GM23338 (cell line): ENCODE measurements at regions not wholly inside any gene's neighbourhood (a gene's known extent, or its start where the extent isn't known, plus 50 kb on each side); places are given as distances from the start of the nearest gene placed in this dataset.

ENCODE experiments used
- ATAC-seq: fragments of 200-7000 bp; cut with Tn5 transposase; 3 replicates; pipeline ENCODE4 v1.9.1; 2020
- DNase-seq: peaks from one replicate; pipeline ENCODE4 v3.0.0-alpha.2; 2015; ENCODE audit warnings: low spot score
- H2AFZ ChIP-seq: fragments of 200-600 bp; sonication (generic); 2 replicates; pipeline ENCODE4 v1.8.0; 2016; ENCODE audit warnings: antibody characterized with exemption, mild to moderate bottlenecking, moderate library complexity
- H3F3A ChIP-seq: fragments of 200-600 bp; sonication (generic); replicated peaks from 2 replicates; pipeline ENCODE4 v1.8.0; 2017; ENCODE audit warnings: antibody characterized with exemption, mixed run types, low read depth
- H3K27ac ChIP-seq: fragments of 200-600 bp; sonication (generic); 2 replicates; pipeline ENCODE4 v1.6.1; 2016; ENCODE audit warnings: low read depth
- H3K27me3 ChIP-seq: fragments of 200-600 bp; sonication (generic); 2 replicates; pipeline ENCODE4 v1.8.0; 2016; ENCODE audit warnings: mild to moderate bottlenecking, mixed run types, moderate library complexity; ENCODE audit not compliant: insufficient read depth
- H3K36me3 ChIP-seq: fragments of 200-600 bp; sonication (generic); 2 replicates; pipeline ENCODE4 v1.8.0; 2016; ENCODE audit warnings: mild to moderate bottlenecking; ENCODE audit not compliant: insufficient read depth
- H3K4me1 ChIP-seq: fragments of 200-600 bp; sonication (generic); 2 replicates; pipeline ENCODE4 v1.8.0; 2016; ENCODE audit warnings: mild to moderate bottlenecking, moderate library complexity; ENCODE audit not compliant: insufficient read depth
- H3K4me2 ChIP-seq: fragments of 200-600 bp; sonication (generic); 2 replicates; pipeline ENCODE4 v1.7.1; 2017; ENCODE audit warnings: mixed run types
- H3K4me3 ChIP-seq: fragments of 200-600 bp; sonication (generic); 2 replicates; pipeline ENCODE4 v1.6.1; 2016; ENCODE audit warnings: mixed run types
- H3K79me2 ChIP-seq: fragments of 200-600 bp; sonication (generic); replicated peaks from 2 replicates; pipeline ENCODE4 v1.8.0; 2017; ENCODE audit warnings: mild to moderate bottlenecking; ENCODE audit not compliant: insufficient read depth
- H3K9me2 ChIP-seq: fragments of 200-600 bp; sonication (generic); 2 replicates; pipeline ENCODE4 v1.8.0; 2017; ENCODE audit not compliant: insufficient read depth
- H4K20me1 ChIP-seq: fragments of 200-600 bp; sonication (generic); replicated peaks from 2 replicates; pipeline ENCODE4 v1.8.0; 2017; ENCODE audit warnings: mild to moderate bottlenecking; ENCODE audit not compliant: insufficient read depth
- H3K27ac Mint-ChIP-seq: 2 replicates; pipeline ENCODE4 v1.8.0; 2020; ENCODE audit warnings: inconsistent platforms, mild to moderate bottlenecking, moderate library complexity, mixed read lengths
- H3K27me3 Mint-ChIP-seq: 3 replicates; pipeline ENCODE4 v1.8.0; 2022; ENCODE audit warnings: low read depth, mild to moderate bottlenecking, moderate library complexity, mixed read lengths, inconsistent platforms; ENCODE audit not compliant: insufficient read depth, poor library complexity
- H3K36me3 Mint-ChIP-seq: 3 replicates; pipeline ENCODE4 v1.8.0; 2021; ENCODE audit warnings: low read depth, mild to moderate bottlenecking, inconsistent platforms, moderate library complexity, mixed read lengths
- H3K4me1 Mint-ChIP-seq: 3 replicates; pipeline ENCODE4 v1.8.0; 2020; ENCODE audit warnings: mild to moderate bottlenecking, inconsistent platforms, mixed read lengths
- H3K4me3 Mint-ChIP-seq: 3 replicates; pipeline ENCODE4 v1.8.0; 2021; ENCODE audit warnings: moderate library complexity, mild to moderate bottlenecking, inconsistent platforms, mixed read lengths
- H3K9me3 Mint-ChIP-seq: 3 replicates; pipeline ENCODE4 v1.8.0; 2020; ENCODE audit warnings: moderate library complexity, mild to moderate bottlenecking, inconsistent platforms, mixed read lengths
- CREB1 ChIP-seq: fragments of 250-450 bp; sonication (Bioruptor Pico); IDR thresholded peaks from 2 replicates; pipeline ENCODE4 v1.5.0; 2020; ENCODE audit warnings: low read depth, mild to moderate bottlenecking, moderate library complexity
- EZH2phosphoT487 ChIP-seq: fragments of 200-600 bp; sonication (generic); IDR thresholded peaks from one replicate; pipeline ENCODE4 v1.8.1; 2018; ENCODE audit warnings: antibody characterized with exemption; ENCODE audit not compliant: unreplicated experiment
- JUNB ChIP-seq: IDR thresholded peaks from one replicate; pipeline ENCODE4 v1.6.1; 2016; ENCODE audit warnings: antibody characterized with exemption; ENCODE audit not compliant: unreplicated experiment
- NANOG ChIP-seq: IDR thresholded peaks from 2 replicates; pipeline ENCODE4 v1.6.1; 2016; ENCODE audit warnings: antibody characterized with exemption, borderline replicate concordance
- POLR2AphosphoS5 ChIP-seq: IDR thresholded peaks from 2 replicates; pipeline ENCODE4 v1.6.1; 2016; ENCODE audit warnings: antibody characterized with exemption, low read depth
- STAT1 ChIP-seq: IDR thresholded peaks from one replicate; pipeline ENCODE4 v1.6.1; 2016; ENCODE audit warnings: antibody characterized with exemption; ENCODE audit not compliant: unreplicated experiment
- ZNF114 ChIP-seq: fragments of 250-450 bp; sonication (Bioruptor Pico); IDR thresholded peaks from 2 replicates; pipeline ENCODE4 v1.5.0; 2020; ENCODE audit warnings: mild to moderate bottlenecking, moderate library complexity
- ZNF331 ChIP-seq: fragments of 250-450 bp; sonication (Bioruptor Pico); IDR thresholded peaks from 2 replicates; pipeline ENCODE4 v1.5.0; 2020; ENCODE audit warnings: low read depth, mild to moderate bottlenecking, moderate library complexity
- TF ChIP-seq, protein P1 (sequence below), 2 experiments: fragments of 200-600 bp in 1 of 2; sonication (generic) in 1 of 2; conservative IDR thresholded peaks; 2 replicates each; pipeline versions ENCODE4 v1.5.1 to v1.6.1; 2016 to 2017; ENCODE audit warnings: antibody characterized with exemption in 2 of 2, low read depth in 2 of 2, mild to moderate bottlenecking in 2 of 2, moderate library complexity in 1 of 2
- TF ChIP-seq, protein P2 (sequence below): IDR thresholded peaks from one replicate; pipeline ENCODE4 v1.6.1; 2018; ENCODE audit warnings: antibody characterized with exemption; ENCODE audit not compliant: unreplicated experiment
- TF ChIP-seq, protein P3 (sequence below): fragments of 250-450 bp; sonication (Bioruptor Pico); IDR thresholded peaks from 2 replicates; pipeline ENCODE4 v1.5.0; 2020; ENCODE audit warnings: mild to moderate bottlenecking, moderate library complexity

DNA sequence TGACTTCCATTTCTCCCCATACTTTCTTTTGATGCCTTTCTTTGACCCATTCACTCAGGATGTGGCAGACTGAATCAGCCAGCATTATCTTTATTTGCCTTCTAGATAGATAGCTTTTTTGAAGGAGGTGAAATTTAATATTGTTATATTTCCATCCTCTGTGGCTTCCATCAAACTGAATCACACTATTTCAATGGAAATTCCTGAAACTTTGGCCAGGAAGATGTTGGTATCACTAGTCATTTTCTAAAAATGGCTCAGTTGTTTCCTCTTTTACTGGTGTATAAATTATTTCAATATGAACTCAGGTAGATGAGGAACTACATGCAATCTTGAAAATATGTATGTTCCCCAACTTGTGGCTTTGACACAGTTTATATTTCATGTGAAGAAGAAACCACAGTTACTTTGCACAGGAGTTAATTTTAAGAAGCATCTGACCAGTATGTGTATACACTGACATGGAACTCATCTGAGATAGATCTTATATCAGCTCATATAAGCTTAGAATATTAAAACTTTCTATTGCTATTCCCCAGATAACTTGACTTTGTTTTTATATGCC is 248.3 kb downstream of the CGGBP1 start (continued):
- TF ChIP-seq, protein P1, sequence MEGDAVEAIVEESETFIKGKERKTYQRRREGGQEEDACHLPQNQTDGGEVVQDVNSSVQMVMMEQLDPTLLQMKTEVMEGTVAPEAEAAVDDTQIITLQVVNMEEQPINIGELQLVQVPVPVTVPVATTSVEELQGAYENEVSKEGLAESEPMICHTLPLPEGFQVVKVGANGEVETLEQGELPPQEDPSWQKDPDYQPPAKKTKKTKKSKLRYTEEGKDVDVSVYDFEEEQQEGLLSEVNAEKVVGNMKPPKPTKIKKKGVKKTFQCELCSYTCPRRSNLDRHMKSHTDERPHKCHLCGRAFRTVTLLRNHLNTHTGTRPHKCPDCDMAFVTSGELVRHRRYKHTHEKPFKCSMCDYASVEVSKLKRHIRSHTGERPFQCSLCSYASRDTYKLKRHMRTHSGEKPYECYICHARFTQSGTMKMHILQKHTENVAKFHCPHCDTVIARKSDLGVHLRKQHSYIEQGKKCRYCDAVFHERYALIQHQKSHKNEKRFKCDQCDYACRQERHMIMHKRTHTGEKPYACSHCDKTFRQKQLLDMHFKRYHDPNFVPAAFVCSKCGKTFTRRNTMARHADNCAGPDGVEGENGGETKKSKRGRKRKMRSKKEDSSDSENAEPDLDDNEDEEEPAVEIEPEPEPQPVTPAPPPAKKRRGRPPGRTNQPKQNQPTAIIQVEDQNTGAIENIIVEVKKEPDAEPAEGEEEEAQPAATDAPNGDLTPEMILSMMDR (conservative IDR thresholded peaks at IDR 0.05; ENCODE audit: low read depth in 2 of 2), result no peak
- no peak for TF ChIP-seq ZNF114 (CRISPR knock-in tag)
- no peak for TF ChIP-seq POLR2AphosphoS5
- no peak for TF ChIP-seq CREB1 (CRISPR knock-in tag)

DNA sequence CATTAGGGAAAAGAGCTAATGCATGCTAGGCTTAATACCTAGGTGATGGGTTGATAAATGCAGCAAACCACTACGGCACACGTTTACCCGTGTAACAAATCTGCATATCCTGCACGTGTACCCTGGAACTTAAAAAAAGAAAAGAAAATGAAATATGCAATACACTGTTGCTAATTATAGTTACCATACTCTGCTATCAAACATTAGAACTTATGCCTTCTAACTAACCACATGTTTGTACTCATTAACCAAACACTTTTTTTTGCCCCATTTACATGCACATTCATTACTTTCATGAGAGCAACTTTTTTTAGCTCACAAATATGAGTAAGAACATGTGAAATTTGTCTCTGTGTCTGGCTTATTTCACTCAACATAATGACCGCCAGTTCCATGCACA is 253.1 kb downstream of the CGGBP1 start:
- no peaks in the 10 kb centered on the region for H3K27me3 Mint-ChIP-seq
- TF ChIP-seq NANOG (no peak), STAT1 (no peak), JUNB (no peak), POLR2AphosphoS5 (no peak), ZNF114 (CRISPR knock-in tag) (no peak), ZNF331 (CRISPR knock-in tag) (no peak), EZH2phosphoT487 (no peak), CREB1 (CRISPR knock-in tag) (no peak)
- TF ChIP-seq, protein P2, sequence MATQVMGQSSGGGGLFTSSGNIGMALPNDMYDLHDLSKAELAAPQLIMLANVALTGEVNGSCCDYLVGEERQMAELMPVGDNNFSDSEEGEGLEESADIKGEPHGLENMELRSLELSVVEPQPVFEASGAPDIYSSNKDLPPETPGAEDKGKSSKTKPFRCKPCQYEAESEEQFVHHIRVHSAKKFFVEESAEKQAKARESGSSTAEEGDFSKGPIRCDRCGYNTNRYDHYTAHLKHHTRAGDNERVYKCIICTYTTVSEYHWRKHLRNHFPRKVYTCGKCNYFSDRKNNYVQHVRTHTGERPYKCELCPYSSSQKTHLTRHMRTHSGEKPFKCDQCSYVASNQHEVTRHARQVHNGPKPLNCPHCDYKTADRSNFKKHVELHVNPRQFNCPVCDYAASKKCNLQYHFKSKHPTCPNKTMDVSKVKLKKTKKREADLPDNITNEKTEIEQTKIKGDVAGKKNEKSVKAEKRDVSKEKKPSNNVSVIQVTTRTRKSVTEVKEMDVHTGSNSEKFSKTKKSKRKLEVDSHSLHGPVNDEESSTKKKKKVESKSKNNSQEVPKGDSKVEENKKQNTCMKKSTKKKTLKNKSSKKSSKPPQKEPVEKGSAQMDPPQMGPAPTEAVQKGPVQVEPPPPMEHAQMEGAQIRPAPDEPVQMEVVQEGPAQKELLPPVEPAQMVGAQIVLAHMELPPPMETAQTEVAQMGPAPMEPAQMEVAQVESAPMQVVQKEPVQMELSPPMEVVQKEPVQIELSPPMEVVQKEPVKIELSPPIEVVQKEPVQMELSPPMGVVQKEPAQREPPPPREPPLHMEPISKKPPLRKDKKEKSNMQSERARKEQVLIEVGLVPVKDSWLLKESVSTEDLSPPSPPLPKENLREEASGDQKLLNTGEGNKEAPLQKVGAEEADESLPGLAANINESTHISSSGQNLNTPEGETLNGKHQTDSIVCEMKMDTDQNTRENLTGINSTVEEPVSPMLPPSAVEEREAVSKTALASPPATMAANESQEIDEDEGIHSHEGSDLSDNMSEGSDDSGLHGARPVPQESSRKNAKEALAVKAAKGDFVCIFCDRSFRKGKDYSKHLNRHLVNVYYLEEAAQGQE, result no peak
- TF ChIP-seq, protein P1 (conservative IDR thresholded peaks at IDR 0.05; ENCODE audit: low read depth in 2 of 2), result no peak
- TF ChIP-seq, protein P3, sequence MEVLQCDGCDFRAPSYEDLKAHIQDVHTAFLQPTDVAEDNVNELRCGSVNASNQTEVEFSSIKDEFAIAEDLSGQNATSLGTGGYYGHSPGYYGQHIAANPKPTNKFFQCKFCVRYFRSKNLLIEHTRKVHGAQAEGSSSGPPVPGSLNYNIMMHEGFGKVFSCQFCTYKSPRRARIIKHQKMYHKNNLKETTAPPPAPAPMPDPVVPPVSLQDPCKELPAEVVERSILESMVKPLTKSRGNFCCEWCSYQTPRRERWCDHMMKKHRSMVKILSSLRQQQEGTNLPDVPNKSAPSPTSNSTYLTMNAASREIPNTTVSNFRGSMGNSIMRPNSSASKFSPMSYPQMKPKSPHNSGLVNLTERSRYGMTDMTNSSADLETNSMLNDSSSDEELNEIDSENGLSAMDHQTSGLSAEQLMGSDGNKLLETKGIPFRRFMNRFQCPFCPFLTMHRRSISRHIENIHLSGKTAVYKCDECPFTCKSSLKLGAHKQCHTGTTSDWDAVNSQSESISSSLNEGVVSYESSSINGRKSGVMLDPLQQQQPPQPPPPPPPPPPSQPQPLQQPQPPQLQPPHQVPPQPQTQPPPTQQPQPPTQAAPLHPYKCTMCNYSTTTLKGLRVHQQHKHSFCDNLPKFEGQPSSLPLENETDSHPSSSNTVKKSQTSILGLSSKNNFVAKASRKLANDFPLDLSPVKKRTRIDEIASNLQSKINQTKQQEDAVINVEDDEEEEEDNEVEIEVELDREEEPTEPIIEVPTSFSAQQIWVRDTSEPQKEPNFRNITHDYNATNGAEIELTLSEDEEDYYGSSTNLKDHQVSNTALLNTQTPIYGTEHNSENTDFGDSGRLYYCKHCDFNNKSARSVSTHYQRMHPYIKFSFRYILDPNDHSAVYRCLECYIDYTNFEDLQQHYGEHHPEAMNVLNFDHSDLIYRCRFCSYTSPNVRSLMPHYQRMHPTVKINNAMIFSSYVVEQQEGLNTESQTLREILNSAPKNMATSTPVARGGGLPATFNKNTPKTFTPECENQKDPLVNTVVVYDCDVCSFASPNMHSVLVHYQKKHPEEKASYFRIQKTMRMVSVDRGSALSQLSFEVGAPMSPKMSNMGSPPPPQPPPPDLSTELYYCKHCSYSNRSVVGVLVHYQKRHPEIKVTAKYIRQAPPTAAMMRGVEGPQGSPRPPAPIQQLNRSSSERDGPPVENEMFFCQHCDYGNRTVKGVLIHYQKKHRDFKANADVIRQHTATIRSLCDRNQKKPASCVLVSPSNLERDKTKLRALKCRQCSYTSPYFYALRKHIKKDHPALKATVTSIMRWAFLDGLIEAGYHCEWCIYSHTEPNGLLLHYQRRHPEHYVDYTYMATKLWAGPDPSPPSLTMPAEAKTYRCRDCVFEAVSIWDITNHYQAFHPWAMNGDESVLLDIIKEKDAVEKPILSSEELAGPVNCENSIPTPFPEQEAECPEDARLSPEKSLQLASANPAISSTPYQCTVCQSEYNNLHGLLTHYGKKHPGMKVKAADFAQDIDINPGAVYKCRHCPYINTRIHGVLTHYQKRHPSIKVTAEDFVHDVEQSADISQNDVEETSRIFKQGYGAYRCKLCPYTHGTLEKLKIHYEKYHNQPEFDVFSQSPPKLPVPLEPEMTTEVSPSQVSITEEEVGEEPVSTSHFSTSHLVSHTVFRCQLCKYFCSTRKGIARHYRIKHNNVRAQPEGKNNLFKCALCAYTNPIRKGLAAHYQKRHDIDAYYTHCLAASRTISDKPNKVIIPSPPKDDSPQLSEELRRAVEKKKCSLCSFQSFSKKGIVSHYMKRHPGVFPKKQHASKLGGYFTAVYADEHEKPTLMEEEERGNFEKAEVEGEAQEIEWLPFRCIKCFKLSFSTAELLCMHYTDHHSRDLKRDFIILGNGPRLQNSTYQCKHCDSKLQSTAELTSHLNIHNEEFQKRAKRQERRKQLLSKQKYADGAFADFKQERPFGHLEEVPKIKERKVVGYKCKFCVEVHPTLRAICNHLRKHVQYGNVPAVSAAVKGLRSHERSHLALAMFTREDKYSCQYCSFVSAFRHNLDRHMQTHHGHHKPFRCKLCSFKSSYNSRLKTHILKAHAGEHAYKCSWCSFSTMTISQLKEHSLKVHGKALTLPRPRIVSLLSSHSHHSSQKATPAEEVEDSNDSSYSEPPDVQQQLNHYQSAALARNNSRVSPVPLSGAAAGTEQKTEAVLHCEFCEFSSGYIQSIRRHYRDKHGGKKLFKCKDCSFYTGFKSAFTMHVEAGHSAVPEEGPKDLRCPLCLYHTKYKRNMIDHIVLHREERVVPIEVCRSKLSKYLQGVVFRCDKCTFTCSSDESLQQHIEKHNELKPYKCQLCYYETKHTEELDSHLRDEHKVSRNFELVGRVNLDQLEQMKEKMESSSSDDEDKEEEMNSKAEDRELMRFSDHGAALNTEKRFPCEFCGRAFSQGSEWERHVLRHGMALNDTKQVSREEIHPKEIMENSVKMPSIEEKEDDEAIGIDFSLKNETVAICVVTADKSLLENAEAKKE, result no peak

More for the DNA sequence above, 253.1 kb downstream of the CGGBP1 start:
- Histone ChIP-seq H3F3A (no peaks in the 10 kb centered on the region), H4K20me1 (no peaks in the 10 kb centered on the region), H2AFZ (no peak overlapping the region), H3K27me3 (no peaks in the 10 kb centered on the region), H3K36me3 (no peaks in the 10 kb centered on the region), H3K4me2 (no peak overlapping the region), H3K4me3 (no peak overlapping the region), H3K9me2 (no peaks in the 10 kb centered on the region), H3K27ac (no peak overlapping the region), H3K4me1 (no peaks in the 10 kb centered on the region), H3K79me2 (no peaks in the 10 kb centered on the region)
- DNase-seq, result no peak
- H3K4me3 Mint-ChIP-seq, result no peak overlapping the region
- H3K27ac Mint-ChIP-seq, result no peak overlapping the region; the same call in 1 of the 2 replicates
- no peaks in the 10 kb centered on the region for H3K9me3 Mint-ChIP-seq
- no peak for ATAC-seq
- H3K4me1 Mint-ChIP-seq, result peaks cover 6% of the 10 kb centered on the region
- no peaks in the 10 kb centered on the region for H3K36me3 Mint-ChIP-seq
